Stimulated activated CD8-positive, alpha-beta memory T cell treated with anti-CD3 and anti-CD28 coated beads, Interleukin-4, amount 100 ng/mL, for 48 hours (primary cell): ENCODE measurements at regions not wholly inside any gene's neighbourhood (a gene's known extent, or its start where the extent isn't known, plus 50 kb on each side); places are given as distances from the start of the nearest gene placed in this dataset.

Experiments used
- DNase-seq: peaks from one replicate; pipeline ENCODE4 v3.0.0-alpha.2; 2020

DNA sequence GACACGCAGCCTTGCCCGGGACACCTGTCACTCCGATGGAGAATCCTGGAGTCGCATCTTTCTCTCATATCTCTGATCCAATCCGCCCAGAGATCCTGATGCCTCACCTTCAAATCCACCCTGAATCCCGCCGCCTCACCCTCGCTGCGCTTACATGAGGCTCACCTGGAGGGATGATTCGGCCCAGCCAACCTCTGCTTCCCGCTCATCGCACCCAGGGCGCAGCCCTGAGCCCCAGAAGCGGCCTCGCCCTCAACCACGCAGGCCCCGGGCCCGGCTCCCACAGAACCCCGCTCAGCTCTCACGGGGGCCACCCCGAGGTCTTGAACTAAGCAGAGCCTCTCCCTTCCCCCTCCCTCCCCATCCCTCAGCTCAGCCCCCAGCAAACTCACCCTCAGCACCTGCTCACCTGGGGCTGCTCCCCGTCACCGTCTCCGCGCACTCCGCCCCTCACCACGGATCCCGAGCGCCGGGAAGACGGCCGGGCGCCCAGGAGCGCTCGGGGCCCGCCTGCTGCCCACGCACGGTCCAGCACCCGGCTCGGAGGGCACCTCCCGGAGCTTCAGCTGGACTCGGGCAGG lies 160.0 kb downstream of the NDUFA10 start:
- no peak for DNase-seq

DNA sequence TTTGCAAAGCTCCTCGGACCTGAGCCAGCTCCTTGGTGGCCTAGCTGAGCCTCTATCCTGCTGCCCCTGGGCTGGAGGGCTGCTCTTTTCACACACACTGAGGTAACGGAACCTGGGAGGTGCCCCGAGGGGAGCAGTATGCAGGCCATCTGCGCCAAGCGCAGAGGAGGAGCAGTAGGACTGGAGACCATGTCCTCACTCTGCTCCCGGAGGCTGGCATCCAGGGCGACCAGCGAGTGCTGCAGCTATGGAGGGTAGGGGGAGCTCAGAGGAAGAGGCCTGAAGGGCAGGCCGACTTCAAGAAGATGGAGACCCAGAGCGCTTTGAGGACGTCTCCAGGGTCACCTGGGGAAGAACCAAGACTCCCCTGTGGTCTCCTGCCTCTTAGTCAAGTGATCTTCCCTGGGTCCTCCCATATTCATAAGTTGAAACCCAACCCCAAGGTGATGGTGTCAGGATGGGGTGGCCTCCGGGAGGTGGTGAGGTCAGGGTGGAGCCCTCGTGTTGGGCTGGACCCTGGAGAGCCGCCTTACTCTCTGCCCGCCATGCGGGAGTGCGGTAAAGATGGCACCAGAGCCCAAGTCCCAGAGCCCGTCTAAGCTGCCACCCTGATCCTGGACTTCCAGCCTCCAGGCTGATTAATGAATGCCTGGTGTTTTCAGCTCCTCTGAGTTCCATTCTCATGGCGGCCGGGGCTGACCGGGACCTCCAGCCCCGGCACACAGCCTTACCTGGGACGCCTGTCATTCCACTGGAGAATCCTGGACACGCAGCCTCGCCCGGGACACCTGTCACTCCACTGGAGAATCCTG lies 160.7 kb downstream of the NDUFA10 start:
- no peak for DNase-seq

DNA sequence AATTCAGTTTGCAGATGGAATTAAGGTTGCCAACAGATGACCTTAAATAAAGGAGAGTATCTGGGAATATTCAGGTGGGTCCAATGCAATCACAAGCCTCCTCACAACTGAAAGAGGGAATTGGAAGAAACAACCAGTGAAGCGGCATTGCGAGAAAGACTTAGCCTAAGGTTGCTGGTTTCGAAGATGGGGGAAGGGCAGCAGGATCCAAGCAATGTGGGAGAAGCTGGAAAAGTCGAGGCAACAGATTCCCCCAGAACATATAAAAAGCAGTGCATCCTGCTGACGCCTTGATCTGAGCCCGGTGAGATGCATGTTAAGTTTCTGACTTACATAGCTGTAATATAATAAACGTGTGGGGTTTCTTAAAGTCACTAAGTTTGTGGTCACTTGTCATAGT lies 162.5 kb downstream of the NDUFA10 start:
- no peak for DNase-seq

DNA sequence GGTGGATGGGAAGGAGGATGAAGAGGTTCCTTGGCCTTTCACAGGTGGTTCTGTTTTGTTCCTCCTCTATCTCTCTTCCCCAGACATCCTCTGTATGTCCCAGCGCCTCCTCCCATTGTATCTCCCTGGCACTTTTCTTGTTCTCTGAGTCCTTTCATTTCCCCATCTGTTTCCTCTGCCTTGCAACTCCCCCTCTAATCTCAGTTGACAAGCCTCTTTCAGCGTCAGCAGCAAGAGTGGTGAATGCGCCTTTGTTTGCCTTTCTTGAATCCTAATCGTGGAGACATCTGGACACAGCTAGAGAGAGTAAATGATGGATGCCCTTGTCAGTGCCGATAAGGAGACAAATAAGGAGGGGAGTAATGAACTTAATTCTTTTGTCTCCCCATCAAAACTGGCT lies 167.0 kb downstream of the NDUFA10 start:
- DNase-seq = no peak

DNA sequence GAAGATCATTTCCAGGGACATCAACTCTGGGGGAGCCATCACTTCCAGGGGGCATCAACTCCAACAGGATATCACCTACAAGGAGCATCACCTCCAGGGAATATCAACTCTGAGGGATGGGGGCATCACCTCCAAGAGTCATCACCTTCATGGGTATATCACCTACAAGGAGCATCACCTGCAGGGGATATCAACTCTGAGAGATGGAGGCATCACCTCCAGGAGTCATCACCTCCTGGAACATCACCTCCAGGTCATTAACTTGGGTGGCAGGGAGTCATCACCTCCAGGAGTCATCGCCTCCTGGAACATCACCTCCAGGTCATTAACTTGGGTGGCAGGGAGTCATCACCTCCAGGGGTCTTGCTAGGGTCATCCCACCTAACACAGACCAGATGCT lies 167.6 kb downstream of the NDUFA10 start:
- DNase-seq = no peak

DNA sequence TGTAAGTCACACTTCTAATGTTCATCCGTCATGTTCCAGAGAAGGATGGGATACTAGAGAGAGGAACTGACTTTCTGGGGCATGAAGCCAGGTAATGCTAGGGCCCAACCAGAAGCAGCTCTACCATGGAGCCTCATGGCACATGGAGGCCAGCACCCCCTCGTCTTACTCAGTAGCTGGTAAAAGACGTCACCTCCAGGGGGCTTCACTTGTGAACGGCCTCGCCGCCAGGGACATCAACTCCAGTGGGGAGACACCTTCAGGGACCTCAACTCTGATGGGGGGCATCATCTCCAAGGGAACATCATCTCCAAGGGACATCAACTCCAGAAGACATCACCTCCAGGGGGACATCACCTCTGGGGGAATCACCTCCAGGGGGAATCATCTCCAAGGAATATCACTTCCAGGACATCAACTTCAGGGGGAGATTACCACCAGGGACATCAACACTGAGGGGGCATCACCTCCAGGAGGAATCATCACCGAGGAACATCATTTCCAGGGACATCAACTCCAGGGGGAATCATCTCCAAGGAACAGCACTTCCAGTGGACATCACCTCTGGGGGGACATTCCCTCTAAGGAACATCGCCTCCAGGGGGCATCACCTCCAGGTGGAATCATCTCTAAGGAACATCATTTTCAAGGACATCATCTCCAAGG lies 168.4 kb downstream of the NDUFA10 start:
- no peak for DNase-seq

DNA sequence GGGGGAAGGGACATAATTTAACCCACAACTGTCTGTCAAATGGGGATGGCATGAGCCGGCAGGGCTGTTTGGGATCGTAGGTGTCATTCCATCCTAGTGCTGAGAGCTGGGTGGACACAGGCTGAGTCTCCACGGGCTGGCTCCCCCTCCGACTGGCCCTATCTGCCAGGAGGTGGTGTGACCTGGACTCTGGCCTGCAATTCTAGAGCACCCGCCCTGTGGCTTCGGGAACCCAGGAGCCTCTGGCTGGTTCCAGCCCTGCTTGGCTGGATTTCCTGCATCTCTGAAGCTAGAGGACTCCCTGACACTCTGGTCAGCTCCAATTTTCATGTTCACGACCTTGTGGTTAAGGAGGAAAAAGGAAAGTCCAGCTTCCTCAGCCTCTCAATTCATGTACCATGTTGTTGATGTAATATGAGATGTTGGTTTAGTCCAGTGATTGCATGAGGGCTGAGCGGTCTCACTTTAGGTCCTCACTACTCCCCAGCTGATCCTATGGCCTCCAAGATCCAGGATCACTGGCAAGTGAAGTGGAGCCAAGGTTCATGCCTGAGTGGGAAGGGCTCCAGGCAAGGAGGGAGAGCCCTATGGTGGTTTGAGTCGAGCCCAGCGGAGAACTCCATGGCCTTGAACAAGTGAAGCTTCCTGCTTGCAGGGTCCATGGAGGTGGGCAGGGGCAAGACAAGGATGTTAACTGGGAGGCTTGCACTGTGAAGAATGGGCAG lies 169.1 kb downstream of the NDUFA10 start:
- DNase-seq = no peak

DNA sequence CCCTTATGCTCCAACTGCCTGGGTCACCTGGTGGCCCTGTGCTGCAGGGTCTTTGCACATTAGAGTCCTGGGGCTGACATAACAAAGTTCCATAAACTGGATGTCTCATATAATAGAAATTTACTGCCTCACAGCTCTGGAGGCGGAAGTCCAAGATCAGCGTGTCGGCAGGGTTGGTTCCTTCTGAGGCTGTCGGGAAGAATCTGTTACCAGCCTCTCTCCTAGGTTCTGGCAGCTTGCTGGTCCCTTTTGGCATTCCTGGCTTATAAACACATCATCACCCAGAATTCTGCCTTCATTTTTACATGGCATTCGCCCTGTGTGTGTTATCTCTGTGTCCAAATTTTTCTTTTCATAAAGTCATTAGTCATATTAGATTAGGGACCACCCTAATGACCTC lies 170.5 kb downstream of the NDUFA10 start:
- DNase-seq = no peak

DNA sequence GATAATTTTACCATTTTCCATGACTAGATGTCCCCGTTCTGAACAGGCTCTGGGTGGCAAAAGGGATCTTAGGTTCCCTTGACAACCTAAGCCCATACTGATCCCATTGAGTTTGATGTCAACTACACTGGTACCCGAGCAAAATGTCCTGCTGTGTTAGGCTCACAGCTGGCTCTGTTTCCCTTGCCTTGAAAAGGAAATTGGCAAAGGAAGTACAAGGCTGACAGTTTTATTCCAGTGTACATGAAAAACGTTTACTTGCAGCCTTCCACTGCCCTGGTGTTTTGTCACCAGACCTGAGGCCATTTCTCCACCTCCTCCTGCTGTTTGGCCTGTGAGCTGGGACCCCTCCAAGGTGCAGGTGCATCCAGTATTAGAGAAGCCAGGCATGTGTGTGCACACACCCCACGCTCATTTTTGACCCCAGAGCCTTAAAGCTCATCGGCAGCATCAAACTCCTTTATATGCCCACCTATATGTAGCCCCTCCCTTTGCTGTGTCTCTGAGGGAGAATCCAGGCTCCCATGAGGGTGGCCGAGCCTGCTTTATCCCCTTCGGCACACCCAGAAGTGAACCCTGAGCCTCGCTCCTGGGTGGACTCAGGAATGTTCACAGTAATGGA lies 171.3 kb downstream of the NDUFA10 start:
- no peak for DNase-seq

DNA sequence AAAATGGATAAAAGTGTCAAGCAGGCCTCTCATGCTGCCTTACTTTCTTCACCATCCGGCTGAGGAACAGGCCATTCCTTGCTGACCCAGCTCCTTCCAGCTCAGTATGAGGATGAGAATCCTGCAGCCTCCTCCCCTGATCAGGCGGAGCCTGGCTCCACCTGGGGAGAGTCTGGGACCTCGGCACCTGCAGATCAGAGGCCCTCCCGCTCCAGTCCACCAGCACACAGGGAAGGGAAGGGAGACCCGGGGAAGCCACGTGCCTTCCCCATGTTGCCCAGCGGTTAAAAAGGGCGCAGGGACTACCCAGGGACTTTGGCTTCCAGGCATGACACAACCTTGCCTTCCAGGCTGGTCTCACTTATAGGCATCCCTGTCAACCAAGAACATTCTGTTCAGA lies 172.0 kb downstream of the NDUFA10 start:
- DNase-seq = no peak

DNA sequence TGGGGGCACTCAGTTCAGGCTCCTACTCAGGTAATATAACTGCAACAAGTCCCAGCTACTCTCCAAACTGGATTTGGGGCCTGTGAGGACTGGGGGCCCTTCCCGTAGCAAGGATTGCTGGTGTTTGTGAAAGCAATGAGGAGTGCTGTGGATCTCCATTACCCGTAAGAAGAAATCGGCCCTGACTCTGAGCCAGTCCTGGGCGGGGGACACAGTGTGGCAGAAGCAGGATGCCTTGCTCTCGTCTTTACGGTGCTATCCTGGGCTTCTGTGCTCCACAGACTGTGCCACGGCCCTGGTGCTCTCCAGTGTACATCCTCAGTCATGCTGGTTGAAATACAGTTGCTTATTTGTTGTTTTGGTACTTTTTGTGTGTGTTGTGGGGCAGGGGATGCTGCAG lies 172.9 kb downstream of the NDUFA10 start:
- no peak for DNase-seq

DNA sequence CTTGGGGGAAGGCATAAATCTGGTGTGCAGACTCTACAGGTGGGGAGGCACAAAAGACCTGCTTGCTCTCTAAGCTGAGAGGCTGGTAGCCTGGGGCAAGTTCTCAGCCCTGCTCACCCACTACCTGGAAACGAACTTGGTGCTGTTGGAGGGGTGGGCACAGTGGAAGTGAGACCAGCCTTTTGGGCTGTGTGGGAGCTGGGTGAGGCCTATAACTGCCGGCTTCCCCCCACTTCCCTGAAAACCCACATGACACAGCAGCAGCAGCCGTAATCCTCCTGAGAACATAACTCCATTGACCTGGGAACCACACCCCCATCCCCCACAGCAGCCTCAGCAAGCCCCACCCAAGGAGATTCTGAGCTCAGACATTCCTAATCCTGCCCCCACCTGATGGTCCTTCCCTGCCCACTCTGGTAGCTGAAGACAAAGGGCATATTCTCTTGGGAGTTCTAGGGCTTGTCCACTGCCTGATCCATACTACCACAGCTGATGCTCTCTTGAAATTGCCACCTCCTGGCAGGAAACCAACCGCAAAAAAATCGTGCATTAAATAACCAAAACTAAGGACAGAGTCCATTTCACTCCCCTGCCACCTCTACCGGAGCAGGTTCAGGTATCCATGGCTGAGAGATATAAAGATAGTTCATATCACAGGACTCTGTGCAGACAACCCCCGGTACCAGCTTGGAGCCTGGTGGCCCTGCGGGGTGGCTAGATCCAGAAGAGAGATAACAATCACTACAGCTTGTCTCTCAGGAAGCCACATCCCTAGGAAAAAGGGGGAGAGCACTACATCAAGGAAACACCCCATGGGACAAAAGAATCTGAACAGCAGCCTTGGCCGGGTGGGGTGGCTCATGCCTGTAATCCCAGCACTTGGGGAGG lies 178.1 kb downstream of the NDUFA10 start:
- DNase-seq = no peak

DNA sequence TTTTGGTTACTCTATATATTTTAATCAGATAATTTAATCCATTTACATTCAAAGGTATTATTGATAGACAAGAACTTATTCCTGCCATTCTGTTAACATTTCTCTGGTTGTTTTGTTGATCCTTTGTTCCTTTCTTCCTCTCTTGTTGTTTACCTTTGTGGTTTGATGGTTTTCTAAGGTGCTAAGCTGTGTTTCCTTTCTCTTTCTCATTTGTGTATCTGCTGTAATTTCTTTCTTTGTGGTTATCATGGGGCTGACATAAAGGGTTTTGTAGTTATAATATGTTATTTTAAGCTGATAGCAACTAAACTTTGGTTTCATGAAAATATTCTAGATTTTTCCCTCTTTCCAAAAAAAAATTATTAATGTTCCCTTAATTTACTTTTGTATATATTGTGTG lies 179.2 kb downstream of the NDUFA10 start:
- no peak for DNase-seq

DNA sequence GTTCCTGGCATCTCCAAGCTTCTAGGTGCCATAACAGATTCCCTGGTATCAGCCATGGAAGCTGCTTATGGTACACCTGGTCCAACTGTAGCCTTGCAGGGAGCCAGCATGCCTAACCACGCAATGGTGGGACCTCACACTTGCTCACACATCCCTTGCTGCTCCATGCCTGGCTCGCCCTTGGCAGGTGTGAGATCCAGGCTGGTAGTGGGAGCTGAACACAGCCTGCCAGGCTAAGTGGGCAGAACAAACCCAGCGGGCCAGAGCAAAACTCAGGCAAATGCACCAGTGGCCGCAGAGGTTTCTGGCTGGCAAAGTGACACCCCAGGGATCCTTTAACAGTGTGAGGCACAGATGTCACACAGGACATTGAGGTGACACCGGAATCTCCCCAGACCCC lies 185.8 kb downstream of the NDUFA10 start:
- DNase-seq = no peak

DNA sequence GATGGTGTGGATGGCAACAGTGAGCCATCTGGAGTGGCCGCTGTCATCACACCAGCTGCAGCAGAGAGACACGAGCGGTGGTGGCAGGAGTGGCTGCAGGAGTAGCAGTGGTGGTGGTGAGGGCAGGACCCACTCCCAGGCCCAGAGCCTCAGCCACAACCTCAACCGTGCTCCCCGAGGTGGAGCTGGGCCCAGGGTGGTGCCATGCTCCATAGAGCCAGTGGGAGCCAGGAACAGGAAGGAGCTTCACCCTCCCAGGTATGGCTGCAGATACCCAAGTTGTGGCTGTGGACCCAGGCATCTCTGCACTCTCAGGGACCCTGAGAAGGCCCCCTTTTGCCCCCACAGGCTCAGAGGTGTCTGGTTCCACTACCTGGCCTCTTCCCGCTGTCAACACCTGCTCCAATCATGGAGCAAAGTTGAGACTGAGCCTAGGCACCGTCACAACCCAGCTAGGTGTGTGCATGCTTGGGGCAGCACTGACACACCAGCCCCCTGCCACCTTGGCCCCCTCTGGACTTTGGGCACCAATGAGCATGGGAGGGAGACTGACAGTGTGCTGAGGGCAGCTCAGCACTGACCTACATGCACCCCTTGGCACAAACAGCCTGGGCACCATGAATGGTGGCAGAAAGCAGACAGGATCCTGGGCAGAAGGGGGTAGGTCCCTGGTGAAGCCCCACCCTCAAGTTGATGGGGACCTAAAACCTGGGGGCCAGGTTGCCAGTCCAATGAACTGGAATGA lies 188.9 kb downstream of the NDUFA10 start:
- no peak for DNase-seq

DNA sequence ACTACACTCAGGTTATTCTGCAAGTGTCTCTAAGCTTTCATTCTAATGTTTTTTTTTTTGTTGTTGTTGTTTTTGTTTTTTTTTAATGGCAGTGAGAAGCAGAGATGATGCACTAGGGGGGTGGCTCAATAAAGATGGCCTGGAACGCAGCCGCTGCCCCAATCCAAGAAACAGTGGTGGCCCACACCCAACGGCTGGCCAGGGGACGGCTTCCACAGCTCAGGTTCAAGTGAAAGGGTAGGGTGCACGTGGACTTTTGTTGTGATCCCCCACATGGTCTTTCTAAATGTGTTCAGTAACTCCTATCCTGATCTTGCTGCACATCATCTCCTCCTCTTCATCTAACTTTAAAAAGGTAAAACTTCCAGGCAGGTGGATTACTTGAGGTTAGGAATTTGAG lies 190.1 kb downstream of the NDUFA10 start:
- no peak for DNase-seq

DNA sequence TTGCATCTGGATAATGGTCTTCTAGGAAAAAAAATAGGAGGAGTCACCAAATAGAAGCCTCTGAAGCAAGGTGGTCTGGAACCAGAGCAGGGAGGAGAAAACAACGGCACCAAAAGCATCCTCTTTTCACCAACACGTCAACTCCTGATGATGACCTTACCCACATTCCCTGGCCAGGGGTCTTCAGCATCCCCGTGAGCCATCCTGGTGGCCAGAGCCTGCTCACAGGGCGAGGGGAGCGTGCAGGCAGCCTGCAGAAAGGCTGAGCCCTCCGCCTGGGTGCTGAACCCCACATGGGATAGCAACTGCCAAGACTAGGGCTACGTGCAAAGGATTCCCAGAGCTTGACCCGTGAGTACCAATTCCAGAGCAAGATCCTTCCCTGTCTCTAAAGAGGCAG lies 191.0 kb downstream of the NDUFA10 start:
- DNase-seq = peak; percentile 5

DNA sequence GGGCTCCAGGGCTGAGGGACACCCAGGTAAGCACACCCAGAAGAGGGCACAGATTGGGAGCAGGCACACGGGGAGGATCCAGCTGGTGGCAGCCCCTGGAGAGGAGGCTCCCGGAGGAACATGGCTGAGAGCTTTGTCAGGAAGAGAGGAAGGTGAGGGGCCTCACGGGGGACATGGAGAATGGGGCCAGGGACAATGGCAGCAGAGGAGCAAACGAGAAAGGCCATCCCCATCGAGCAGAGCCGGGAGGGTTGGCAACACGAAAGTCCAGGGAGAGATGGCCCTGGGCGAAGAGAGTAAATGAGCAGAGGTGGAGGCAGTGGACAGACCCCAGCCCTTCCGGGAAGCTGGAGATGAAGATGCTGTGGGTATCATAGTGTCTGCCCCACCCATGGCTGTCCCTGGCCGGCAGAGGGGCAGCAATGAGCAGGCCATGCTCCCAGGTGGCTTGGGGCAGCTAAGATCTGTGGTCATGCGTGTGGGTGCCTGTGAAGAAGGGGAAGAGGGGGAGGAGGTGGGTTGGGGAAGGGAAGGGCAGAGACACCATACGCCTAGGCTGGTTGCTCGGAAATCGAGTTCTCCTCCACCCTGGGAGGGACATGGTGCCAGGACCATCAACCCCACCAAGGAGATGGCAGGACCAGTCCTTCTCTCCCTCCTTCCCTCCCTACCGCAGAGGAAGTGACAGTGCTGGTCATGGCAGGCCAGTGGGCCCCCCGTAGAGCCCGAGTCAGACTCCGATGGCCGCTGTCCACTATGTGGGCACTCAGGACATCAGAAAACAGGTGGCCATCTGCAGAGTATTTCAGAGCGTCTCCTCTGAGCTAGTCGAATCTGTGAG lies 191.7 kb downstream of the NDUFA10 start:
- DNase-seq = peak; percentile 10

DNA sequence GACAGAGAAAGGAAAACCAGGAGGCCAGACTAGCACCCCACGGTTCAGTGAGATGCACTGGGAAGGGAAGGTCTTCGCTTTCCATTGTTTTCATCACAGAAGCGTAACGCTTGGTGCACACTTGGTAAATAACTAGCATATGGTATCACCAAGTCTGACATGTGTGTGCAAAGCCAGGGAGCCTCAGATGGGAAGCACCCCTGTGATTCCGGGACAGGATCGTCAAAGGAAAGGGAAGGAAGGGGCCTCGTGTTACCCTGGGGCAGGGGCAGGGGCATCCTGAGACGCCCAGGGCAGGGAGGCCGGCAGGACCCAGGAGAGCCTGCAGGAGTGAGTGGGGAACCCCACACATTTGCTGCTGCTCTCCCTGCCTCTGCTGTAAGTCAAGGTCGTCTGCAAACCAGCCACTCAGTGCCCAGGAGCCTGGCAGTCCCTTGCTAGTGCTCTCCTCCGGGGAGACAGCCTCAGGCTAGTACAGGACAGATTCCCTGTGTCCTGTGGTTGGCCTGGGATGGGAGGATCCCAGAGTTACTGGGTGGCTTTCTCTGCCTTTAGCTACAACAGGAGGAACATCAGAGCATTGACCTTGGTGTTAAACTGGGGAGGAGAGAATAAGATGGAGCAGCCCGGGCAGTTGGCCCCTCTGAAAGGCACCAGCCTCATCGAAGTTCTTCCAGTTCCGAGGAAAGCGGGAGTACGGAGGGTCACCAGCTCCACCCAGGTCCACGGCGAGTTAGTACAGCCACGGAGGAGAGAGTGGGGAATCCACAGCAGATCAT lies 192.5 kb downstream of the NDUFA10 start:
- DNase-seq = no peak
